Activated T-cell treated with anti-CD3 and anti-CD28 coated beads, Interleukin-2, amount 50 U/mL, for 48 hours (primary cell): ENCODE measurements at regions not wholly inside any gene's neighbourhood (a gene's known extent, or its start where the extent isn't known, plus 50 kb on each side); places are given as distances from the start of the nearest gene placed in this dataset.
"Not testable (repeated sequence)": the region's sequence is repeated elsewhere in the genome, so short reads cannot be mapped to it uniquely, and the experiment has no call there.

Experiments
- DNase-seq, 2 experiments: peaks; one replicate each; pipeline ENCODE4 v3.0.0-alpha.2; 2020

- no peak for DNase-seq
These were observed 127.1 kb downstream of the GLRX3 start for GRCh38 chr10:130263289-130263688.

- no peak for DNase-seq
These were observed 129.4 kb downstream of the GLRX3 start for GRCh38 chr10:130265542-130265941.

GRCh38 chr10:130282492-130283218 is 146.5 kb downstream of the GLRX3 start:
- no peak for DNase-seq

GRCh38 chr10:130283219-130283545 is 147.0 kb downstream of the GLRX3 start:
- DNase-seq = no peak

GRCh38 chr10:130295761-130296160 is 159.6 kb downstream of the GLRX3 start:
- DNase-seq = not testable (repeated sequence)

GRCh38 chr10:130300608-130301020 is 164.4 kb downstream of the GLRX3 start:
- DNase-seq = peak in 1 of 2 experiments; percentile 45

- DNase-seq = peak; percentile 37 to 65
These were observed 165.1 kb downstream of the GLRX3 start for GRCh38 chr10:130301021-130301892.

- DNase-seq = no peak
These were observed 190.8 kb downstream of the GLRX3 start for GRCh38 chr10:130326954-130327353.

GRCh38 chr10:130329792-130330191 is 193.6 kb downstream of the GLRX3 start:
- DNase-seq = no peak

- no peak for DNase-seq
These were observed 197.0 kb downstream of the GLRX3 start for GRCh38 chr10:130333185-130333584.

GRCh38 chr10:130335336-130335735 is 199.1 kb downstream of the GLRX3 start:
- DNase-seq = no peak

GRCh38 chr10:130336617-130337304 is 200.6 kb downstream of the GLRX3 start:
- DNase-seq = no peak

GRCh38 chr10:130337305-130337640 is 201.1 kb downstream of the GLRX3 start:
- DNase-seq = no peak

- DNase-seq = no peak
These were observed 201.8 kb downstream of the GLRX3 start for GRCh38 chr10:130337696-130338635.

GRCh38 chr10:130338636-130339024 is 202.4 kb downstream of the GLRX3 start:
- no peak for DNase-seq

GRCh38 chr10:130339091-130339490 is 202.9 kb downstream of the GLRX3 start:
- DNase-seq = no peak

- no peak for DNase-seq
These were observed 203.7 kb downstream of the GLRX3 start for GRCh38 chr10:130339911-130340310.

GRCh38 chr10:130340816-130341215 is 204.6 kb downstream of the GLRX3 start:
- DNase-seq = no peak

- DNase-seq = no peak
These were observed 205.2 kb downstream of the GLRX3 start for GRCh38 chr10:130341356-130341755.

GRCh38 chr10:130345728-130346127 is 209.5 kb downstream of the GLRX3 start:
- no peak for DNase-seq

- no peak for DNase-seq
These were observed 214.8 kb downstream of the GLRX3 start for GRCh38 chr10:130350996-130351395.

GRCh38 chr10:130351466-130352290 is 215.5 kb downstream of the GLRX3 start:
- DNase-seq = no peak
